DMS153 treated with DMSO at 0.1 percent for 48 hours (cell line): ENCODE measurements at regions not wholly inside any gene's neighbourhood (a gene's known extent, or its start where the extent isn't known, plus 50 kb on each side); places are given as distances from the start of the nearest gene placed in this dataset.

Experiments used
- DNase-seq: peaks from one replicate; lab custom pipeline; 2025; ENCODE audit not compliant: unreplicated experiment; lab: John Stamatoyannopoulos, UW

DNA sequence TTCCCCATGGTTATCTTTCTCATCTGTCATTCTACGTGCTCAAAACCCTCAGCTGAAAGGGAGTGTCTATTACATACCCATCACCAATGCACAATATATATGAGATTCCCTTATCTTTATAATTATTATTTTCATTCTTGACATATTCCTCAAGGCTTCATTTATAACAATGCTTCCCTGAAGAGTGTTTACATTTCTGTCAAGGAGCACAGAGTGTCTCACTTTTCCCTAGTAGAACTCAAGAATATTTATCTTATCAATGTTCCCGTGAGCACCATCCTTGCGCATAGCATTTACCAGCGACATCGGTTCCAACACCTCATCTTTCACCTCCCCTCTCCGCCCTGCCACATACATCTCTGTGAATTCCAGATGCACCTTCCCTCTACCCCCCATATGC, 250.6 kb downstream of the PLA2G4A start:
- DNase-seq = no peak

DNA sequence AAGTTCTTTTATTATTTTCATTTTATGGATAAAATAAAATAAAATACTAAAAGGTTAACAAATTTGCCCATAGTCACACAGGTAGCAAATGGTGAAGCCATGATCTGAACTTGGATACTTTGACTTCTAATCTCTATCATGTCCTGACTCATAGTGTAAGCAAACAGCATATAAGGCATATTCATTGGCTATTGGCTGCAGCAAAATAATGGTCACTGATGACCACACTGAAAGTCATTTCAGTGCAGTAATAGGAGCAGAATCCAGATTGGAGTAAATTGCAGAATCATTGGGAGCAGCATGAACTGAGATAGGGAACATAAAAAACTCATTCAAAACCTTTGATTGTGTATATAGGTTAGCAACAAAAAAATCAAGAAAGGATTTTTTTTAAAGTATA, 262.9 kb downstream of the PLA2G4A start:
- no peak for DNase-seq

DNA sequence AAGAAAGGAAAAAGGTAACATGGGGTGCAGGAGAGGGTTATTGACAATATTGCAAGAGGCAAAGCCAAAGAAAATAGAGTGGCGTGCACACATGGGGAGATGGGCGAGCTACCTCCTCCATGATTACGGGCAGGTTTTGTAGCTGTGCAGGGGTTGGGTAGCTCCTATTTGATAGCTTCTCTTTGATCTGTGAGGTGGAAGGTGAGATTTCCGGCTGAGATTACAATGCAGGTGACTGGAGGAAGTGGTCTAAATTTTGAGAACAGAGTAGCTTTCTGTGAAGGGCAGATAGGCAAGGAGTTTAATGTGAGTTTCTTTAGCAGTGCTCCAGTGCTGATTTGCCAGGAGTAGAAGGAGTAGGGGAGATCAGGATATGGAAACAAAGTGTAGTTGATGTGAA, 263.4 kb downstream of the PLA2G4A start:
- no peak for DNase-seq

DNA sequence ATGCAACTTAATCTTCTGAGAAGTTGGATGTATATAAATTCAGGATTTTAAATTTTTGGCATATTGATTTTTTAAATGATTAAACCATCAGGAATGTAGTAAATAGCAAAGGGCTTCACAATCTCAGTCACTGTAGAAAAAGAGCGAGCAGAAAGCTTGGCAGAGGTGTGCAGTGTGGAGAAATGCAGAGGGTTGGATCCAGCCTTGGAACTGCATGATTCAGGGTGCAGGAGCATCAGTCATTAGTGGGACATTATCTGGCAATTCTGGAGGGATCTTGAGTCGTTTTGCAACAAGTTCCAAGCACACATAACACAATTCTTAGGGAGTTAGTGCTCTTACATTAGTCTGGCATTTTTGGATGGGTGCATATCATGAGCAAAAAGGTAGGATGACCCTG, 267.9 kb downstream of the PLA2G4A start:
- no peak for DNase-seq

DNA sequence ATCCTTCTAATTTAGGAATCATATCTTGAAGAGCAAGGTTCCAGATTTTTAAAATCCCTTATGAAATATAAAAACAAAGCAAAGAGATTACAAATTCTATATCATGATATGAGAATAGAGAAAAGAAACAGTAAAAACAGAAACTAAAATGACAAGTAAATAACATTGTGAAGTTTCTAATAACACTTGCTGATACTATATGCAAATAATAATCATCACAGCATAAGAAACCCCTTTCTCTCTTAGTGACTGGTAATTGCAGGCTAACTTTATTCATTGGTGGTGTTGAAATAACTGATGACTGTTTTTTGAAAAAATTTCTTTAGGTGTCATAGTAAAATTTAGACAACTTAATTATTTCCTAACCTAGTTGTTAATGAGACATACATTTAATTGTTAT, 281.6 kb downstream of the PLA2G4A start:
- DNase-seq = no peak

DNA sequence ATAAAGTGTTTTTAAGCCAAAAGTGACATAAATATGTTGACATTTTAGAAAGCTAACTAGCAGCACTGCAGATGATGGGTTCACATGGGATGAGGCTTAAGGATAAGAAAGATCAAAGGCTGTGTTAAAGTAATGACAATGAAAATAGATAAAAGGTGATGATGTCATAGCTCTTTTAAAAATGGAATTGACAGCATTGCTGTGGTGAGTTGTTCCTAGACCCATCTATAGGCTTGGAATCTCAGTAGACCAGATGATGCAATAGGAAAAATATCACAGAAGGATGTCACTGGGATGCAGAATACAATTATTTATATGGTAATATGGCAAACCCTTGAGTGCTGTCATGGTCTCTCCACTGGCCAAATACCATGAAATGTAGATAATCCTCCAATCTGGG, 286.0 kb downstream of the PLA2G4A start:
- no peak for DNase-seq

DNA sequence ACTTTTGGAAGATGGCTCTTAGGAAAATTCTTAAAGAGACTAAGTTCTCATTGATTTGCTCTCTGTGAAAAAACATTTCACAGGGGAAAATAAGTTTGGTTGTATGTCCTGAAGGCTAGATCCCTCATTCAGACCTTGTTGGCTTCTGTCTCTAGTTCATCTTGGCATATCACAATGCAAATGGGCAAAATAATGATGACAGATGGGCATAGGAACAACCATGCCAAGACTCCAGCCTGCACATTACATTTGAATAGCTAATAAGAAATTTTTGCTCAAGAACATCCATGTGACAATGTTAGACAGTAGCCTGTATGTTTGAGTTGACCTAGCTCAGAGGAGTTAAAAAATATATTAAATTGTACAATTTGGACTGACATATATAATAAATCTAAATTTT, 292.9 kb downstream of the PLA2G4A start:
- DNase-seq = no peak

DNA sequence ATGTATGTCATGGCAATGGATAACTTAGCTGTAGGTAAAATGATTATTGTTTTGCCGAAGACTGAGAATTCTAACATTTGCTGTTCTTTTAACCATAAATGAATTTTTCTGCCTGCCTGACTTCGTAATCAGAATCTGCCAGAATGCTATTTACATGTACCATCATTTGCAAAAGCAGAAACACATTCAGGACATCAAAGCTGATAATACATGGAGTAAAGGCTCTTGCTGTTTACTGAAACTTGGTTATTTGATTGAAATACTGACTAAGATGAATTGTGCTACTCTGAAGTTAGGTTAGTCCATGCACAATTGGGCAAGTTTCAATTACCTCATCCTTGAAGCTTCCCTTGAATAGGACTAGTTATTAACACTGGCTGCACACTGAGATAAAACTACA, 293.8 kb downstream of the PLA2G4A start:
- no peak for DNase-seq

DNA sequence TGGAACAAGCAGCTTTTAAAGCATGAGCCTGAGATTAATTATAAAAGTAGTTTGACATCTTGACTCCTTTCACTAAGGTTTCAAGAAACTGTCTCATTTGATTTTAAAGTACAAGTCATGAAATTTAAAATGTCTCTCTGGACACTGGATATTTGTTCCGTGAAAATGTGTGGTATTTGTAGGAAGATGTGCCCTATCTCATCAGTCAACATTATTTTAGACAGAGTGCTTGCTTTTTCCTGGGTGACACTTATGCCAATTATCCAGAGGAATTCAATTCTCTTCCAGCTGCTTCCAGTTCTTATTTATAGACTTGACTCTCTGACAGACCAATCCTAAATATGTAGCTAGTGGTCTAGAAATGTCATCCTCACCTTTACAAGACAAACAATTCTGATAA, 300.4 kb downstream of the PLA2G4A start:
- DNase-seq = no peak

DNA sequence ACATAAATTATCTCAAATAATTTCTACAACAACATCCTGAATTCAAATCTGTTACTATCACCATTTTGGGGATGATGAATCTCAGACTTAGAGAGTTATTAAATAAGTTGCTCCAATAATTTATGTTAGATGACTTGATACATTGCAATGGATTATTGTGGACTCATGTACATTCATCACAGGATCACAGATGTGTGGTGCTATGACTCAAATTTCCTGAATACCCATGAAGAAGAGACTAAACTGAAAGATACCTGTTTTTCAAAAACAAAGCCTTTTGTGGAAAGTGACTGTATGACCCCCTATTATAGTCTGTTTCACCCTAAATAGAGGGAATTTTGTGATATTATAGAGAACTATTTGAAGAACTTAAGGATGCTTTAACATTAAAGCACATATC, 315.0 kb downstream of the PLA2G4A start:
- DNase-seq = no peak

DNA sequence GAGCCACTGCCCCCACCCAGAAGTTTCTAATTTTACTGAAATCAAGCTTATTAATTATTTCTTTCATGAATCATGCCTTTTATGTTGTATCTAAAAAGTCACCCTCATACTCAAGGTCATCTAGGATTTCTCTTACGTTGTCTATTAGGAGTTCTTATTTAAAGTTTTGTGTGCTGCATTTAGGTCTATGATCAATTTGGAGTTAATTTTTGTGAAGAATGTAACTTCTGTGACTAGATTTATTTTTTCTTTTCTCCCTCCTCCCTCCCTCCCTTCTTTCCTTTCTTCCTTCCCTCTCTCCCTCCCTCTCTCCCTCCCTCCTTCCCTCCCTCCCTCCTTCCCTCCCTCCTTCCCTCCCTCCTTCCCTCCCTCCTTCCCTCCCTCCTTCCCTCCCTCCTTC, 317.6 kb downstream of the PLA2G4A start:
- DNase-seq = no peak

DNA sequence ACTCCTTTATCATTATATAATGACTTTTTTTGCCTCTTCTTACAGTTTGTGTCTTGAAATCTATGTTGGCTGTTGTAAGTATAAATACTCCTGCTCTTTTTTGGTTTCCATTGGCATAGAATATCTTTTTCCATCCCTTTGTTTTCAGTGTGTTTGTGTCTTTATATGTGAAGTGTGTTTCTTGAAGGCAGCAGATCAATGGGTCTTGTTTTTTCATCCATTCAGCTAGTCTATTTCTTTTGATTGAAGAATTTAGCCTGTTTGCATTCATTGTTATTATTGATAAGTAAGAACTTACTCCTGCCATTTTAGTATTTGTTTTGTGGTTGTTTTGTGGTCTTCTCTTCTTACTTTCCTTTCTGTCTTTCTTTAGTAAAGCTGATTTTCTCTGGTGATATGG, 322.8 kb downstream of the PLA2G4A start:
- DNase-seq = no peak

DNA sequence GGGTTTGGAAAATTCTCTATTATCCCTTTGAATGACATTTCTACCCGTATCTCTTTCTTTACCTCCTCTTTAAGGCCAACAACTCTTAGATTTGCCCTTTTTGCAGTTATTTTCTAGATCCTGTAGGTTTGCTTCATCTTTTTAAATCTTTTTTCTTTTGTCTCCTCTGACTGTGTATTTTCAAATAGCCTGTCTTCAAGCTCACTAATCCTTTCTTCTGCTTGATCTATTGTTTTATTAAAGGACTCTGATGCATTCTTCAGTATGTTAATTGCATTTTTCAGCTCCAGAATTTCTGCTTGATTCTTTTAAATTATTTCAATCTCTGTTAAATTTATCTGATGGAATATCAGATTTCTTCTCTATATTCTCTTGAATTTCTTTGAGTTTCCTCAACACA, 324.3 kb downstream of the PLA2G4A start:
- no peak for DNase-seq

DNA sequence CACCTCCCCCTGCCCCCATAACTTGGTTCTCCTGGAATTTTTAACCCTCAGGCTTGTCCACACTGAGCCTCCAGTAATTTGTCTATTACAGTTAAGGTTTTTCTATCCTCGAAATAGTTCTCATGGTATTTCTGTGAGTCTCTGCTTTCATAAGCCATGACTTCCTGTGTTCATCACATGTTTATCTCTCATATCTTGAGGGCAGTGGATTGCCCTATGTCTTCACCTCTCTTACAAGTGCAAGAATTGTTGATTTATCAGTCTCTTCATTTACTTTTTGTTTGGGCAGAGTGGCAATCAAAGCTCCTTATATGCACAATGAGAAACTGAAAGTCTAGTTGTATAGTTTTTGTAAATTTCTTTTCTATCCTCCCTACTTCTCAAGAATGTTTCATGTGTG, 328.4 kb downstream of the PLA2G4A start:
- DNase-seq = no peak

DNA sequence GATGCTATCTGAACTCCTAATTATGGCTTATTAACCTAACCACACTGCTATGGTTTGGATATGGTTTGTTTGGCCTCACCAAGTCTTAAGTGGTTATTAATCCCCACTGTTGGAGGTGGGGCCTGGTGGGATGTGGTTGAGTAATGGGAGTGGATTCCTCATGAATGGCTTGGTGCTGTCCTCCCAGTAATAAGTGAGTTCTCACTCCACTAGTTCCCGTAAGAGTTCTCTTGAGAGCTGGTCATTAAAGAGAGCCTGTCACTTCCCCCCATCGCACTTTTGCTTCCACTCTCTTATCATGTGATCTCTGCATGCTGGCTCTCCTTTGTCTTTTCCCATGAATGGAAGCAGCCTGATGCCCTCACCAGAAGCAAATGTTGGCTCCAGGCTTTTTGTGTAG, 328.8 kb downstream of the PLA2G4A start:
- no peak for DNase-seq

DNA sequence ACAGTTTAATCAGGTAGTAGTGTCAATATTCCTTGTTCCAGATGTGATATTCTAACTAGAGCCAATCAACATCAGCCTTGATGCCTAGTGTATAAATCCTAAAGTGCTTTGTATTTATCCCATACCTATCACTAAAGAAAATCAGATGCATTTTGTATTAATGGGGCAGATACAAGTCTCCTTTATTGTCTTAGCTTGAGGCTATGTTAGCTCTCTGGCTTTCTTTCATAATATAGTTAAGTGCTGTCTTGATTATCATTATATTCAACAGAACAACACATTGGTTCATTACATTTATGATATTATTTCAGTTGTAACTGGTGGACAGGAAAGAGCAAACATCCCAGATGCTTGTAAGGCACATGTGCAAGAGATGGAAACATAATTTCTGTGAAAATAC, 338.8 kb downstream of the PLA2G4A start:
- no peak for DNase-seq

DNA sequence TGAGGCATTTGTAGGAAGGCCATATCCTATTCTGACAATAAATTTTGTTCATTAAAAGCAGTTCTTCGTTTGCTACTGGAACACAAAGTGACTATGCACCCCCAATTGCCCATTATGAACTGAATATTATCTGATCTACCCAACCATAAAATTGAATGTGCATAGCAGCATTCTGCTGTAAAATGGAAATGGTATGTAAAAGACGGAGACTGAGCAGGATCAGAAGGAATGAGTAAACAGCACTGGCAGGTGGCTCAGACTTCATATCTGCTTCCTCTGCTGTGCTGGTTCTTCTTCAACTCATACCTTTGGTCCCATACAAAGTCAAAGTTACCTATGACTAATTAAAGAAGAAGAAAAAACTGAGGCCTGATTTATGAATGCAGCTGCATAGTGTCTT, 339.5 kb downstream of the PLA2G4A start:
- DNase-seq = no peak

DNA sequence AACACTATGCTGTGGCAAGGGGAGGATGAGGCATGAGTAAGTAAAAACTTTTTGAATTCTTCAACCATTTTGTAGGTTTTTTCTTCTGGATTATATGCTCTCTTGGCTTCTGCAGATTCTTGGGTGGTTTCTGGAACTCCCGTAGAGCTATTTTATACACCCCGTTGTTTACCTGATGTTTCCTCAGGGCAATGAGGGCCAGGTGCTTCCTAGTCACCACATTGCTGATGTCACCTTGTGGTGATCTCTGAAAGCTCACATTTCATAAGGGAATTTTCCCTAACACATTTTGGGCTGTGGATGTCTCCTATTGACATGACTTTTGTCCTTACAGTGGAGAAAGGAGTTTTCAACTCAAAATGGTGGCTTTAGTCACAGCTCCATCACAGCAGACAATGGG, 356.6 kb downstream of the PLA2G4A start:
- no peak for DNase-seq

DNA sequence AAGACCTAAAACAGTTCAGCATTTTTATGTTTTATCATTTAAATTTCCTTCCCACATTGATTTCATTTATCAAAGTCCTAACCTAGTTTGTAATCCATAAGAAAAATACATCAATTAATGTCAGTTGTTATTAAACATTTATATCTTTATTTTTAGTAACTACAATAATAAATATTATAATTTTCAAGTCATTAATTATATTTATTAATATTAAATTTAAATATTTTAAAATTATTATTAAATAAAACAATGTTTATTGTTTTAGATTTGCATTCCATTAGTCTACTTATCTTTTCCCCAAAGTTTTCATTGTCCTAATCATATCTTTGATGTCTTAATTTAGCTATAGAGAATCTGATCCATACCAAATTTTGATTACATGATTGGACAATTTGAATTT, 368.9 kb downstream of the PLA2G4A start:
- no peak for DNase-seq

DNA sequence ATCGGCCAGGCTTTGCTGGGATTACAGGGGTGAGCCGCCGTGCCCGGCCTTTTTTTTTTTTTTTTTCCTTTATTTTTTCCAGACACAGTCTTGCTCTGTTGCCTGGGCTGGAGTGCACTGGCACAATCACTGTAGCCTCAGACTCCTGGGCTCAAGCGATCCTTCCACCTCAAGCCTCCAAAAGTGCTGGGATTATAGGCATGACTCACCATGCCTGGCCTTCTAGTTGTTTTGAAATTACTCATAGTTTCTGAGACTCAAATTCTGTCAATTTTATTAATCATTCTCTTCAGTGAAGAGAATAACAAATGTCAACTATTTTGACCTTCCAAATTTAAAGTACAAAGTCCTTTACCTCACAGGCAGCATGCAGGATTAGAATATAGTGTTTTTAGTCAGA, 374.5 kb downstream of the PLA2G4A start:
- DNase-seq = no peak

DNA sequence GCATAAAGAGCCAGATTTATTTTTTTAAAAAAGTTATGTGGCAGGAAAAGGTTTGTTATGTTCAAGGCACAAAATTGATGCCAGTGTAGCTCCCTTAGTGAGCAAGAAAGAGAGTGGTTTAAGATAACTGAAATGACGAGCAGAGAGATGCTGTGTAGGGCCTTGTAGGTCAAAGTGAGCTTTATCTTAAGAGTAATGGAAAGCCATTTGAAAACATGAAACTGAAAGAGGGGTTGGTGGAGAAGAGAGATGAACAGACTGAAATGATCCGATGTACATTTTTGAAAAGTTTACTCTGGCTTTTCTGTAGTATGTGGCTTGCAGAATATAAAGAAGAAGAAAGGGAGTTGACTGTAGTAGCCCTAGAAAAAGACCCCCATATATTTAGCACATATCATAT, 383.6 kb downstream of the PLA2G4A start:
- DNase-seq = no peak

DNA sequence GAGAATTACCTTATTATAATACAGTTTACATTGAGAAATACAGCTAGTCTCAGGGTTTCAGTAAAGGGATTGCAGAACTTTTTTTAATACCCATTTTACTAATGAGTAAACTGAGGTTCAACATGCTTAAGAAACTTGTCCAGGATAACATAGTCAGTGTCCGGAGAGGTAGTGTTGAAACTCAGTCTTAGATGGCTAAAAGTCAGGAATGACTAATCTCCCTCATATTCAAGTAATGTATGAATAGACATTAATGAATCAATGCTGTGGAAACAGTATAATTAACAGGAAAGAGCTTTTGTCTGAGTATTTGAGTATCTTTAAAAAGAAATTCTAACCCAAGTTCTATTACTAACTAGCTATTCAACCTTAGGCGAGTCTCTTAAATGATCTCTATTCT, 397.6 kb downstream of the PLA2G4A start:
- no peak for DNase-seq

DNA sequence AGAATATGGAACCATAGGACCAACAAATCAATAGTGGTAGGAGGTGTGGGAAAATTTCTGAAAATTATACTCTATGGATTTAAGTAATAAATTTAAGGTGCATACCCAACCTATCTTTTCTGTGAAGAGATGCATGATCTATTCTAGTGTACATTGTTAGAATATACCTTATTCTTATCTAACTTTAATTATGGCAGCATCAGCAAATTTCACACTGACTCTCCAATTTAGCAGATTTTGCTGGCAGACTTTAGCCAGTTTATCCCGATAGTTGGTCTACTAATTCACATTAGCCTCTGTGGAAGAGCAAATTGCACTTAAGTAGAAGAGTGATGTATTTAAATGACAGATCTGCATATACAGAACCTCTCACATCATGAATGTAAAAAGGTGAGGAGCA, 400.0 kb downstream of the PLA2G4A start:
- DNase-seq = no peak

DNA sequence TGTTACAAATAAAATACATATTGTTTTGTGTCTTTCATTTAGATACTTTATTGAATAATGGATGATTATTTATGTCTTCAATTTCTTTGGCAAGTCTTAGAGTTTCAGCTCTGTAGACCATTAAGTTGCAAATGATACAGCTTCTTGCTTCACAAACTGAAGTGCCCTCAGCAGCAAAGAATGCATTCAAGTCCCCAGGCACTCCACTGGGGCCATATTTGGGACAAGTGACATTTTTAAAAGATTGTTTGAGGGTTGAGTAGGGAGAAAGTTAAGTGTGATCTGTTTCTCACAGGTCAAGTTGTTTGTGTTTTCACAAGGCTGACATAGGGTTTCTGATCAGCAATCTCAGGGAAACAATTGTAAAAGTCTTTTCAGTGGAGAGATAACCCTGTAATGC, 400.7 kb downstream of the PLA2G4A start:
- no peak for DNase-seq
